Cerebellar cortex (tissue), 1 donor: ENCODE measurements at regions not wholly inside any gene's neighbourhood (a gene's known extent, or its start where the extent isn't known, plus 50 kb on each side); places are given as distances from the start of the nearest gene placed in this dataset.
"Not testable (repeated sequence)": the region's sequence is repeated elsewhere in the genome, so short reads cannot be mapped to it uniquely, and the experiment has no call there.

Experiments
- DNase-seq: peaks from one replicate; pipeline ENCODE4 v3.0.0-alpha.2; 2015; ENCODE audit warnings: low spot score

GRCh38 chrY:7310482-7311269 lies 399.1 kb upstream of the AMELY start:
- DNase-seq, result no peak

GRCh38 chrY:7308816-7309215 lies 397.3 kb upstream of the AMELY start:
- DNase-seq, result no peak

GRCh38 chrY:7302306-7302705 lies 390.8 kb upstream of the AMELY start:
- DNase-seq, result no peak

- DNase-seq, result no peak
Measured at GRCh38 chrY:7299960-7300359, 388.4 kb upstream of the AMELY start.

- no peak for DNase-seq
Measured at GRCh38 chrY:7292113-7292512, 380.6 kb upstream of the AMELY start.

GRCh38 chrY:7289889-7290833 lies 378.6 kb upstream of the AMELY start:
- DNase-seq, result no peak

- no peak for DNase-seq
Measured at GRCh38 chrY:7288611-7289010, 377.1 kb upstream of the AMELY start.

- DNase-seq, result not testable (repeated sequence)
Measured at GRCh38 chrY:7287963-7288362, 376.4 kb upstream of the AMELY start.

GRCh38 chrY:7285388-7285787 lies 373.8 kb upstream of the AMELY start:
- no peak for DNase-seq

GRCh38 chrY:7283001-7283400 lies 371.4 kb upstream of the AMELY start:
- DNase-seq, result no peak

GRCh38 chrY:7280151-7280740 lies 368.7 kb upstream of the AMELY start:
- DNase-seq, result not testable (repeated sequence)

- DNase-seq, result no peak
Measured at GRCh38 chrY:7275751-7276150, 364.2 kb upstream of the AMELY start.

GRCh38 chrY:7275014-7275413 lies 363.5 kb upstream of the AMELY start:
- DNase-seq, result no peak

- no peak for DNase-seq
Measured at GRCh38 chrY:7274369-7274913, 362.9 kb upstream of the AMELY start.

GRCh38 chrY:7273587-7274203 lies 362.1 kb upstream of the AMELY start:
- peak; percentile 33 for DNase-seq

- peak; percentile 75 for DNase-seq
Measured at GRCh38 chrY:7272556-7273195, 361.1 kb upstream of the AMELY start.

- DNase-seq, result no peak
Measured at GRCh38 chrY:7263773-7264172, 352.2 kb upstream of the AMELY start.

GRCh38 chrY:7262531-7262930 lies 351.0 kb upstream of the AMELY start:
- DNase-seq, result no peak

GRCh38 chrY:7261254-7261653 lies 349.7 kb upstream of the AMELY start:
- no peak for DNase-seq

GRCh38 chrY:7240101-7240500 lies 328.5 kb upstream of the AMELY start:
- DNase-seq, result no peak

GRCh38 chrY:7211971-7212370 lies 300.4 kb upstream of the AMELY start:
- no peak for DNase-seq
